ENCODE measurements at regions not wholly inside any gene's neighbourhood (a gene's known extent, or its start where the extent isn't known, plus 50 kb on each side); places are given as distances from the start of the nearest gene placed in this dataset.

DNA sequence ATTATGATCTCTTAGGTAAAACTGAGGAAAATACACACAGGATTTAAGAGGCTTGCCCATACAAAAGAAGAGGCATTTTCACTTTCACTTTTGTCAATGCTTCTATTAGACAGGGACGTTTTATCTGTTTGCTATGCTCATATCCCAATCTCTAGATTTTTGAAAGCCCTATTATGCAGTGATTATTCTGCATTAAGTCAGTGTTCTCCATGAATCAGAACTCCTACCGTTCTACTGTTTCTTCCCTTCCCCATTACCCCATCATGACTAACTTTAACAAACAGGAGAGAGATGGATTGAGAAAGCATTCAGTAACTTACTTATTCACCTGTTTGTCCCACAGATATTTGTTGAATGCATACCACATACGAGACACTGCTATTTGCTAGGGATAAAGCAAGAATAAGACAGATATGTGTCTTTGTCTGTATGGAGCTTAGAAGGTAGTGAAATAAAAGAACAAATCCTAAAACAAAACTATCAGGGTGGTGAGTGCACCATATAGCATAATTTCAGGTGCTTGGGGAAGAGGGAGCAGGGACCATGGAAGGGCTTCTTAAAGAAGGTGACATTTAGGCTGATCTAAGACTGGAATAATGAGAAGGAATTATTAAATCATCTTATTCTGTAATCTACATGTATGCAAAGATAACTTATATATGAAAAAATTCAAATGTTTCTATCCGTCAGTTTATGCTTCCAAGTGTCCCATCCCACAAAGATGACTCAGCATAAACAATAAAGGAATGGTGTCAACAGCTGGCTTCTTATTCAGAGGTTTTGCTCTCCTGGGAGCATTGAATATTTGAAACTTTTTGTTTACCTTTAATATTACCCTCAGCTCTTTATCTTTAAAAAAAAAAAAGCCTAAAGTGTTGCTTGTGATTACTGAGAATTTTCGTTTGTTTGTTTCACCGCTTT is 328.1 kb downstream of the HINT1 start:
- TF ChIP-seq, protein P1, sequence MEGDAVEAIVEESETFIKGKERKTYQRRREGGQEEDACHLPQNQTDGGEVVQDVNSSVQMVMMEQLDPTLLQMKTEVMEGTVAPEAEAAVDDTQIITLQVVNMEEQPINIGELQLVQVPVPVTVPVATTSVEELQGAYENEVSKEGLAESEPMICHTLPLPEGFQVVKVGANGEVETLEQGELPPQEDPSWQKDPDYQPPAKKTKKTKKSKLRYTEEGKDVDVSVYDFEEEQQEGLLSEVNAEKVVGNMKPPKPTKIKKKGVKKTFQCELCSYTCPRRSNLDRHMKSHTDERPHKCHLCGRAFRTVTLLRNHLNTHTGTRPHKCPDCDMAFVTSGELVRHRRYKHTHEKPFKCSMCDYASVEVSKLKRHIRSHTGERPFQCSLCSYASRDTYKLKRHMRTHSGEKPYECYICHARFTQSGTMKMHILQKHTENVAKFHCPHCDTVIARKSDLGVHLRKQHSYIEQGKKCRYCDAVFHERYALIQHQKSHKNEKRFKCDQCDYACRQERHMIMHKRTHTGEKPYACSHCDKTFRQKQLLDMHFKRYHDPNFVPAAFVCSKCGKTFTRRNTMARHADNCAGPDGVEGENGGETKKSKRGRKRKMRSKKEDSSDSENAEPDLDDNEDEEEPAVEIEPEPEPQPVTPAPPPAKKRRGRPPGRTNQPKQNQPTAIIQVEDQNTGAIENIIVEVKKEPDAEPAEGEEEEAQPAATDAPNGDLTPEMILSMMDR (IDR thresholded peaks at IDR 0.05; ENCODE audit: low read depth, low read length) = no peak
- TF ChIP-seq POLR2A (IDR thresholded peaks at IDR 0.05; ENCODE audit: extremely low read depth, insufficient read length) = no peak
- TF ChIP-seq MYC (IDR thresholded peaks at IDR 0.05; ENCODE audit: low read depth, low read length) = no peak
- TF ChIP-seq, protein P2, sequence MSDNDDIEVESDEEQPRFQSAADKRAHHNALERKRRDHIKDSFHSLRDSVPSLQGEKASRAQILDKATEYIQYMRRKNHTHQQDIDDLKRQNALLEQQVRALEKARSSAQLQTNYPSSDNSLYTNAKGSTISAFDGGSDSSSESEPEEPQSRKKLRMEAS (IDR thresholded peaks at IDR 0.05; ENCODE audit: low read depth, low read length) = no peak
